ENCODE measurements at regions not wholly inside any gene's neighbourhood (a gene's known extent, or its start where the extent isn't known, plus 50 kb on each side); places are given as distances from the start of the nearest gene placed in this dataset.

GRCh38 chr4:175378372-175378771 lies 433.7 kb downstream of the GPM6A start:
- TF ChIP-seq CTCF (conservative IDR thresholded peaks at IDR 0.05; ENCODE audit: low read depth in 2 of 2) (no peak), STAT1 (IDR thresholded peaks at IDR 0.05; ENCODE audit: unreplicated experiment) (no peak), JUNB (IDR thresholded peaks at IDR 0.05; ENCODE audit: unreplicated experiment) (no peak), POLR2AphosphoS5 (IDR thresholded peaks at IDR 0.05; ENCODE audit: low read depth) (no peak), NANOG (IDR thresholded peaks at IDR 0.05; ENCODE audit: borderline replicate concordance) (no peak), EZH2phosphoT487 (IDR thresholded peaks at IDR 0.05; ENCODE audit: unreplicated experiment) (no peak)

Data from GM23338 (cell line).